Calu3 (cell line): ENCODE measurements at regions not wholly inside any gene's neighbourhood (a gene's known extent, or its start where the extent isn't known, plus 50 kb on each side); places are given as distances from the start of the nearest gene placed in this dataset.

Experiments used
- BruUV-seq: library from RNA; stranded (reverse); fragments of 400-500 nt; replicated peaks from 2 replicates; lab custom pipeline; 2021; lab: Mats Ljungman, UMichigan
- CTCF ChIA-PET: fragments of 300-600 bp; sonication (Branson Sonifier 250); formaldehyde crosslinking; loops from one replicate; lab custom pipeline; 2022; ENCODE audit warnings: antibody characterized with exemption; lab: Charles Lee
- DNase-seq: peaks from one replicate; pipeline ENCODE4 v3.0.0; 2022
- H3K27ac Mint-ChIP-seq: one replicate; pipeline ENCODE4 v1.8.0; 2022; ENCODE audit warnings: mixed read lengths; ENCODE audit not compliant: unreplicated experiment
- H3K27me3 Mint-ChIP-seq: one replicate; pipeline ENCODE4 v1.8.0; 2022; ENCODE audit warnings: mixed read lengths; ENCODE audit not compliant: unreplicated experiment
- H3K36me3 Mint-ChIP-seq: one replicate; pipeline ENCODE4 v1.8.0; 2022; ENCODE audit warnings: mild to moderate bottlenecking, moderate library complexity, mixed read lengths; ENCODE audit not compliant: insufficient read depth, unreplicated experiment
- H3K4me1 Mint-ChIP-seq: one replicate; pipeline ENCODE4 v1.8.0; 2022; ENCODE audit warnings: mild to moderate bottlenecking, low read depth, mixed read lengths; ENCODE audit not compliant: unreplicated experiment
- H3K4me3 Mint-ChIP-seq: one replicate; pipeline ENCODE4 v1.8.0; 2022; ENCODE audit warnings: mild to moderate bottlenecking, low read depth, moderate library complexity, mixed read lengths; ENCODE audit not compliant: unreplicated experiment
- H3K9me3 Mint-ChIP-seq: one replicate; pipeline ENCODE4 v1.8.0; 2022; ENCODE audit warnings: low read depth, mixed read lengths; ENCODE audit not compliant: unreplicated experiment
- CTCF ChIP-seq: fragments of 200-600 bp; IDR thresholded peaks from one replicate; pipeline ENCODE4 v1.8.0; 2022; ENCODE audit warnings: antibody characterized with exemption; ENCODE audit not compliant: unreplicated experiment
- intact Hi-C: fragments of 100-400 bp; cut with micrococcal nuclease; formaldehyde crosslinking; loops from one replicate; pipeline ENCODE4 v1.10.0; 2022; ENCODE audit not compliant: unreplicated experiment

- no TSS peak for BruUV-seq
- CTCF ChIA-PET, result no interaction called here
- H3K4me1 Mint-ChIP-seq, result no peaks in the 10 kb centered on the region
- H3K9me3 Mint-ChIP-seq, result peaks cover 9% of the 10 kb centered on the region
- no peaks in the 10 kb centered on the region for H3K36me3 Mint-ChIP-seq
- TF ChIP-seq CTCF, result no peak
- no peak overlapping the region for H3K27ac Mint-ChIP-seq
- intact Hi-C loops, result no loop called here
- no peak for DNase-seq
- H3K27me3 Mint-ChIP-seq, result no peaks in the 10 kb centered on the region
- H3K4me3 Mint-ChIP-seq, result no peak overlapping the region
Measured at GRCh38 chr3:30069056-30069455, 537.3 kb upstream of the TGFBR2 start.

GRCh38 chr3:30073040-30073439 is 533.4 kb upstream of the TGFBR2 start:
- CTCF ChIA-PET, result no interaction called here
- intact Hi-C loops, result no loop called here
- Mint-ChIP-seq H3K27me3 (no peaks in the 10 kb centered on the region), H3K4me3 (no peak overlapping the region), H3K9me3 (peaks cover 3% of the 10 kb centered on the region), H3K27ac (no peak overlapping the region), H3K4me1 (peaks cover 7% of the 10 kb centered on the region), H3K36me3 (no peaks in the 10 kb centered on the region)
- DNase-seq, result no peak
- TF ChIP-seq CTCF, result no peak
- BruUV-seq, result no TSS peak

GRCh38 chr3:30073622-30074021 is 532.8 kb upstream of the TGFBR2 start:
- CTCF ChIA-PET, result interaction anchor here (0.6 to 0.7 kb wide), 2 partner anchors 269 to 742 kb away, joined by 4 to 5 read pairs; no protein-coding TSS in a partner anchor
- H3K4me1 Mint-ChIP-seq, result peaks cover 9% of the 10 kb centered on the region
- H3K27me3 Mint-ChIP-seq, result no peaks in the 10 kb centered on the region
- no peak overlapping the region for H3K4me3 Mint-ChIP-seq
- no TSS peak for BruUV-seq
- TF ChIP-seq CTCF, result no peak
- no peak for DNase-seq
- peaks cover 3% of the 10 kb centered on the region for H3K9me3 Mint-ChIP-seq
- no peak overlapping the region for H3K27ac Mint-ChIP-seq
- H3K36me3 Mint-ChIP-seq, result no peaks in the 10 kb centered on the region
- intact Hi-C loops, result no loop called here

GRCh38 chr3:30075514-30075913 is 530.9 kb upstream of the TGFBR2 start:
- no TSS peak for BruUV-seq
- no peaks in the 10 kb centered on the region for H3K27me3 Mint-ChIP-seq
- H3K4me3 Mint-ChIP-seq, result no peak overlapping the region
- peaks cover 13% of the 10 kb centered on the region for H3K4me1 Mint-ChIP-seq
- DNase-seq, result no peak
- intact Hi-C loops, result no loop called here
- no peaks in the 10 kb centered on the region for H3K36me3 Mint-ChIP-seq
- CTCF ChIA-PET, result no interaction called here
- TF ChIP-seq CTCF, result no peak
- H3K27ac Mint-ChIP-seq, result no peak overlapping the region
- H3K9me3 Mint-ChIP-seq, result peaks cover 3% of the 10 kb centered on the region
